HG02763 (cell line): ENCODE measurements at regions not wholly inside any gene's neighbourhood (a gene's known extent, or its start where the extent isn't known, plus 50 kb on each side); places are given as distances from the start of the nearest gene placed in this dataset.
"Not testable (repeated sequence)": the region's sequence is repeated elsewhere in the genome, so short reads cannot be mapped to it uniquely, and the experiment has no call there.

Experiments used
- ATAC-seq: cut with Tn5 transposase; IDR thresholded peaks from one replicate; pipeline ENCODE4 v1.9.1; 2021; ENCODE audit warnings: mild to moderate bottlenecking, moderate library complexity; ENCODE audit not compliant: unreplicated experiment

DNA sequence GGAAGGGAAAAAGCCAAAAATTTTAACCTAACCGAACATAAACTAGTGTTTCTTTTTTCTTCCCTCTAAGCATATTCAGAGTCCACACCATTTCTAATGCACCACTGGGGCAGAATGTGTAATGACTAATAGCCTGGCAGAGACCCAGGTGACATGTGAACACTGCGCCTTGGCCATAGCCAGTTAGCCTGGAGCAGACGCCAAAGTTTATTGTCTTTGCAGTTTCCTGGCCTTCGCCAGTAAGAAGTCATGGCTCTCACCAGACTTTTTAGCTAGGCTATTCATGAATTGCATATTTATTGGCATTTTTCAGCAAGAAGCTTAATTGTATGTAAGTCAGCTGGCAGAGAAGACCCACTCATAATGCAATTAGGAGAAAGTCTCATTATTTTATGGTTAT lies 182.8 kb upstream of the SLC27A6 start:
- ATAC-seq = no peak

DNA sequence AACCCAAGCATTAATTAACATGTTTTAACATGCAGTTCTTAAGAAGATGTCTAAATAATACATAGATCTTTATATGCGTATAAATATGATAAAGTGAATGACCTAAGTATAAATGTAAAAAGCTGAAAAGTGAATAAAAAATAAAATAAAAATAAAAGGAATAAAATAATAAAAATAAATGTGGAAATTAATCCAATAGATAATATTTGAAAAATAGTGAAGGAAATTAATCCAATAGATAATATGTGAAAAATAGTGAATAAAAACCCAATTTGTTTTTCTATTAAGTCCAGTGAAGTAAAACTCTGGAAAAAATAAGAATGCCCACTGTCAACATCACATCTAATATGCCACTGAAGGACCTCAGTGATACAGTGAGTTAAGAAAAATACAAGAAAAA lies 180.6 kb upstream of the SLC27A6 start:
- no peak for ATAC-seq

DNA sequence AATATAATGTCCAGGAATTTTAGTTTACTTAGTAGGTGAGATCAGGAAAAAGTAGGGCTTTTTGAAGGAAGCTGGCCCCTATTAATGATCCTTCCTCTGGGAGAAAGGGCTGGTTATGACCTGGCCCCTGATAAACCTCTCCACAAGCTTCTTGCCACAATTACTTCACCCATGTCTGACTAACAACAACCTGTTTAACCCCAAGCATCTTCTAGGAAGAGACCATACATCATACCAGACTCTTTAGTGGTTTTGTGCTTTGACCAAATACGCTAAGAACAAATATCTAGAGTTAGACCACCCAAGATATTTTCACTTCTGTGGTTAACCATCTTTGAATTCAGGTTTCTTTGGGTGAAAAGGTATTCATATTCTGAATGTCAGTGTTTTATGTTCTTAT lies 174.0 kb upstream of the SLC27A6 start:
- no peak for ATAC-seq

DNA sequence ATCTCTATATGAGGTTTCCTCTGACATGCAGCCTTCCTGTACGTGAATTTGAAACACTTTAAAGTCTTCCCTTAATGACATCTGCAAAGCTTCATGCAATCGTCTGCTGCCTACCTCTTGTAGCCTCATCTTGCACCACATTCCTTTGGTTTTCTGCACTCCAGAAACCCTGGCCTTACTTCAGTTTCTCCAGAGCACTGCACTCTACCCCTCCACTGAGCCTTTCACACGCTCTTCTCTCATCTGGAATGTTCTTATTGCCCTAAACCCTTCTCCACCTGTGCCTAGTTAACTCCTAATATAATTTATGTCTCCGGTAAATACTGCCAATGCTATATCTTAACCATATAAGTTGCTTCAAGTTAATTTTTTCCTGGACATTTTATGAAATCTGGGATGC lies 168.8 kb upstream of the SLC27A6 start:
- ATAC-seq = no peak

DNA sequence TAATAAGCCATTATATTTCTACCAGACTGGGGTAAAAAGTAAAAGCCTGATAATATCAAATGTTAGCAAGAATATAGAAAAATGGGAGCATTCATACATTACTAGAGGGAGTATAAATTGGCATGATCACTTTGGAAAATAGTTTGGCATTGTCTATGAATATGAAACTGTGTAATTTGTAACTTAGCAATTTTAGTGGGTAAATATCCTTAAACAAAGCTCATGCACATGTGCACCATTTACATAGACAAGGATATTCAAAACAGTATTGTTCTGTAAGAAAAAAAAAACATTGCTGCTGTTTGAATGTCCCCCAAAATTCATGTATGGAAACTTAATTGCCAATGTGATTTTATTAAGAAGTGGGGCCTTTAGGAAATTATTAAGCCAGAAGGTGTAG lies 166.4 kb upstream of the SLC27A6 start:
- no peak for ATAC-seq

DNA sequence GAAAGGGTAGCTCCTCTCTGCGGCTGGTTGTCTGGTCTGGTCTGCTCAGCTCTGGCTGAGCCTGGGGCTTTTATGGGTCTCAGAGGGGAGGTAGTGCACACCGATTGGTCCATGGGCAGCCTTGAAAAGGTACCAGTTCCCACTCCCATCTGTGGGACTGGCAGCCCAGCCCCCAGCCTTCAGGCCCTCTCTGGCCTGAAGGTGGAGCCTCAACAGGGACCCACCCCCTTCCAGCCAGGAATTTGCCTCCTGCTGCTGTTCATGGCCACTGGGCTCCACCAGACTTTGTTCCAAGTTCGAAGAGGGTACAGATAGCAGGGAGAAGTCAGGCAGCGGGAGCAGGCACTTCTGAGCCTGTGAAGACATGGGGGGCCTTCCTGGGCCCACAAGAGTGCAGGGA lies 165.3 kb upstream of the SLC27A6 start:
- no peak for ATAC-seq

DNA sequence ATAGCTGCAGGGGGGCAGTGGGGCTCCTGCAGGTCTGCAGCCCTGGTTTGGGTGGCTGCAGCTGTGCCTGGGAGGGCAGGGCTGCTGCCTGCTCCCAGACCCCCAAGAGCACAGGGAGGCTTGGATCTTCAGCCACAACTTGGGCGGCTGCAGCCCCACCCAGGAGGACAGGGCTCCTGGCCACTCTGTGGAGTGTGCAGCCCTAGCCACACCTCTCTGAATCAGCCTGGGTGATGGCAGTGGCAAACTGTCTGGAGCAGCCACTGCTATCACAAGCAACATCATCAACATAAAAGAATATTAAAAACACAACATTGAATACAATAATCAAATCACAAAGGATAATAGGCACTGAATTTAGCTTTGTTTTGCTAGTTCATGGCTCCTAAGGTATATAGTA lies 164.9 kb upstream of the SLC27A6 start:
- ATAC-seq = no peak

DNA sequence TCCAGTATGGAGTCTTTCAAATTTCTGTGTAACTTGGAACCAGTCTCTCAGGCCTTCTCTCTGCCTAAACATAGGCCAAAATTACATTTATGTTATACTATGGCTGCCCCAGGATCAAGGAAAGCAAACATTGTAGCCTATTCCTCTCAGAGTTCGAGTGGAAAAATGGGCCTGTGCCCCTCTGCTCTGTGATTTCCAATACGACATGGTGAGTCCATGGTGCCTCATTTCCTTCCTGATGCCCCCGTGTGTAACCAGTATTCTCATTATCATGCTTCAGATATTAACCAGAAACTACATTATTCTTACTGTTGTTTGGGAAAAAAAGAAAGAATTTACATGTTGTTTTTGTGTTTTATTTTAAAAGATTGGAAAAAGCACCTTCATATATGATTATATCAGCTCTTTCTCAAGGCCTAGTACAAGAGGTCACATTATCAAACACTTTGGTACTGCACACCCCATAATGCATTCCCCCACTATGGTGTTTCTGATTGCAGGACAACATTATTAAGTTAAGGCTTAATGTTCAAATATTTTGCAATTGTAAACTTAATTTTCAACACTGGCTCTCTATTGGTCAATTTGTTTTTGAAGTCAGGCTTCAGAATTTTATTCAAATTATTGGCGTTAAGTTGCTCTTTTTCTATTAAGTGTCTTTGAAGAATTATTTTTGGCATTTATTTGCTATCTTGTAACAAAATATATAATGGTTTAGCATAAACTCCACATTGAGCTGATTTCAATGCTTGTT lies 151.8 kb upstream of the SLC27A6 start:
- no peak for ATAC-seq

DNA sequence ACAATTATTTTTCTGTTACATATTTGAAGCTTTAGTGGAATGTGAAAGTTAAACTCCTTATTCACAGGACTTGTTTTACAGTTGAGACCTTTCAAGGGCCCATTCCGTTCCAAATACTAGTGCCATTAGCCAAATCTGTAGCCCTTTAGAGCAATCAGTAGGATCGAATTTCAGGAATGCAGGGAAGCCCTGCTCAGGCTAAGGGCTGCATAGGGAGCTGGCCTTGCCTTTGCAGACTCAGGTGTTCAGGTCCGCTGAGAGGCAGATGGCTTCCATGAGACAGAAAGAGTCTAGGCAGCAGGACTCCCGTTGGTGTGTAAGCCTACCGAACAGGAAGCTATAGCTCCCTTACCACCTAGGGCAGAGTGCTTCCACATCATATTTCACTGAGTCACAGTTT lies 150.1 kb upstream of the SLC27A6 start:
- ATAC-seq = no peak

DNA sequence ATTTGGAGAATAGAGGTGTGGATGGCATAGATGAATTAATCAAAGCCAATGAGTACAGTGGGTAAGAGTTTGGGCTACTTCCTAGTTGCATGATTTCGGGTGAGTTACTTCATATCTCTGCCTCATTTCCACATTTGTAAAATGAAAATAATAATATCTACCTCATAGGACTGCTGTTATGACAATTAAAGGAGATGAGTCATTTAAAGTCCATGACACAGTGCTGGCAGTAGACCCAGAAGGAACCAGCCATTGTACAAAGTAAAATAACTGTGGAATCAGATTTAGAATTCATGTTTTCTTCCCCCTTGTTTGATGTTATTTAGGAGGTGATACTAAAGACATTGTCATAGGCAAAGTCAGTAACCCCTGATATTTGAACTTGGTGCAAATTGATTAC lies 139.5 kb upstream of the SLC27A6 start:
- no peak for ATAC-seq

DNA sequence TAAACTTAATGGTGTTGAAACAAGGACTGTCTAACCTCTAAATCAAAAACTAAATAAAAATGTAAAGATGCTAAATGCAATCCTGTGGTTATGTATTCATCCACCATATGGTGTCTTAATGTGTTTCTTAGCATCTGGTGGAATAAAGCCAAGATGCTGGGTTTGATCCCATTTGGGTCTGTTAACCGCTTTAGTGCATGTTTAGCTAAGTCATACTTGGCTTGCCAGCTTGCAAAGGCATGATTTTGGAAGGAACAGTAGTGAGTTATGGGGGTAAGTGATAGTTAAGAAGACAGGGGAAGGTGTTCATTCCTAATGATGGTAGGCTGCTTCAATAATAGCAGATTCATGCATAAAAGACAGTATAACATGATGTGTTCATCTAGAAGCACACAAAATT lies 139.0 kb upstream of the SLC27A6 start:
- ATAC-seq = no peak

DNA sequence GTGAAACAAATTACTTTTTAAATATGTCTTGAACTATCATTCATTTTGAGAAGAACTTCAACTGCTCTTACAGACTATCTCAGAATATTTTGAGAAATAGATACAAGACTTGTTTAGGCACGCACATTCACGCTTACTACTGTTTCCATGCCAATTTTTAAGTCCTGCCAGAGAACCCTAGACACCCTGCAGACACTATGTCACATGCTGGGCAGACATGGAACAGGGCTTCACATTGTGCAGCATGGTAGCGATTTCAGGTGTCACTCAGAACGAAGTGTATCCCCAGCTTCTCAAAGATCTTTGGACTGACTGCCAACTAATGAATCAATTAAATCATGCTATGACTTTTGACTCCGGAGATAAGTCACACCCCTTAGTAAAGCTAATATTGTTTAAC lies 128.7 kb upstream of the SLC27A6 start:
- no peak for ATAC-seq

DNA sequence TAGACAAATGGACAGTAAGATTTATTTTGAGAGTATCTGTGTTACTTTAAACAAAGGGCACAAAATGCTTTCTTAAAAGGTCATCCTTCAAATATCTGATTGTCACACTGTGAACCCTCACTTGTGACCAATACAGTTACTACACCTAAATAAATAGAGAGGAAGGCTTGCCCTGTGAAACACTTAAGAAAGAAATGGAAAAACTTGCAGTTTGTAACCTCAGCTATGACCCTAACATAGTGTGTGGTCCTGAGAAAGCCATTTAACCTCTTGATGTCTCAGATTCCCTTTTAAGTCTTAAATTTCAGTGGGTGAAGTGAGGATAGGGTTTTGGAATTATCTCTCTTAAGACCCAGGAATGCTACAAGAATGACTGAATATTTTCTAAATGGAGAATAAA lies 126.7 kb upstream of the SLC27A6 start:
- ATAC-seq = no peak

DNA sequence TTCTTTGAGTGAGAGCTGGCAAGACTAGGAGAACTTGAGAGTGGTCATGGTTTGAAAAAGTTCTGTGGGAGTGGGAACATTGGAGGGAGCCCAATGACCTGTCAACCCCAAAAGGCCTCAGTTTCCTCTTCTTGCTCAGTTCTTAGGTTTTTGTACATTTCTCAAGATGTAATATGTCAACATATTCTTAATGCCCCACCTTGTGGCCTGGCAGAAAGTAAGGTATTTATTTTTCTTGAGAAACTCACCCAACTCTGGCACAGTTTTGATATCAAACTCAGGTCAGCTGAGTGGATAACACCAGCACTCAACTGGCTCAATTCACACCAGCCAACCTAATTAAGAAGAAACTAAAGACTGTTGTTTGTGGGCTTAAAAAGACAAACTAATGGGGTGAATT lies 123.0 kb upstream of the SLC27A6 start:
- ATAC-seq = no peak

DNA sequence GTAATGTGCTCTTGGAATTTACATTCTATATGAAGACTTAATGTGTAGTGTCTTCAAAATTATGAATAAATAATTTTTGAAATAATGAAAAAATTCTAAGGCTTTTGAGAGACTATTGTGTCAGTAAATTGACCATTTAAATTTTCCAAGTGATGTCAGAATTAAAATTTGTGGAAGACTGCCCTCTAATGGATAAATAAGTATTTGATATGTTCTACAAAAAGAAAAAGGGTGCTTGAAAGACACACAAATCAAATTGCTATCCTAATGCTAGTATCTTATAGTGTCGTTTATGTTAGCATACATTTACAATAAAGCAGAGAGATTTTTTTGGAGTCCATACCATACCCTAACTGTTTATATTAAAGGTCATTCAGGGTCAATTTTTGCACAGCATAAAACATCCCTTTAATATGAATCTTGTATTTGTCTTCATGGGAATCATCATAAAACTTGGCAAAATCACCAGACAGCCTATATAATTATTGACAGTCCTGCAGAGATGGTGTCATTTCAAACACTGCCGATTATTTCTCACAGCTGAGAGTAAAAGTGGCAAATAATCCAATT lies 120.8 kb upstream of the SLC27A6 start:
- no peak for ATAC-seq

DNA sequence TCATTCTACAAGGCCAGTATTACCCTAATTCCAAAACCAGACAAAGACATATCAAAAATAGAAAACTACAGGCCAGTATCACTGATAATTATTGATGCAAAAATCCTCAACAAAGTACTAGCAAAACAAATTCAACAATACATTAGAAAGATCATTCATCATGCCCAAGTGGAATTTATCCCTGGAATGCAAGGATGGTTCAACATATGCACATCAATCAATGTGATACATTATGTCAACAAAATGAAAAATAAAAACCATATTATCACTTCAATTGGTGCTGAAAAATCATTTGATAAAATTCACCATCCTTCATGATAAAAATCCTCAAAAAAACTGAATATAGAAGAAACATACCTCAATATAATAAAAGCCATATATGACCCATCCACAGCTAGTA lies 115.2 kb upstream of the SLC27A6 start:
- ATAC-seq = no peak

DNA sequence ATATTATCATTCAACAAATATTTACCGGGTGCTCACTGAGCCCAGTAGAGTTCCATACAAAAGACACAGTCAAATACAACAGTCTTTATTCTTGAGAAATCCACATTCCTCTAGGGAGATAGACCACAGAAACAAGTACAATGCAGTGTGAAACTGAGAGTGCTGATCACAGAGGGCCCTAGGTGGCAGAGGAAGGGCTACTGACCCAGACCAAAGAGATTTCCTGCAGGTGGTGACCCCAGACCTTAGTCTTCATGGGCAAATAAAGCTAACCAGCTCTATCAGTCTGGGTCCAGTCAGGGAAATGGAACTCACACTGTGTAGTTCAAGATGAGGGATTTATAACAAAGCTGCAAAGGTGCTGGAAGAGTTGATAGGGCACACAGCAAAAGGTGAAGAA lies 110.4 kb upstream of the SLC27A6 start:
- ATAC-seq = no peak

DNA sequence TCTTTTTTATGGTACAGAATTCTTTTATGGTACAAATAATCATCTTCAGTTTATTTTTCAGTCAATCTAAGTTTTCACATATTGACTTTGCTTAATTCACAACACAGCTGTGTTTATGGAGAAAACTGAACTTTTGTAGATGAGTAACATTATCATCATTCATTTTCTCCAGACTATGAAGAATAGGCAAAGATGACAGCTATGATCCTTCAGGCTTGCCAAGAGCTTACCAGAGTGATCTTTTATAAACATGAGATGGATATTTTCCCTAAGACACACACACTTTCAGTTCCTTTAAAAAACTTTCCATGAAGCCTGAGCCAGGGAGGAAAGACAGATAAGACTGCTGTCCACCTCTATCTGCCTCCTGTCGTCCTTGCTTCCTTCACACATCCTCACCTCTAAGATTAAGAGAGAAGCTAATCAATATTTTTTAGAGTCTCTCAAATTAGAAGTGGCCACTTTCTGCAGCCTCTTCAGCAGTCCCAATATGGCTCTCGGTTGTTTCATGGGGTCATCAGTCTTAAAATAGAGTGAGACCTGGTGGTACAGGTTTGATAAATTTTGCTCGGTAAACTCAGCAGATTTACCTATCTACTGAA lies 108.1 kb upstream of the SLC27A6 start:
- no peak for ATAC-seq

DNA sequence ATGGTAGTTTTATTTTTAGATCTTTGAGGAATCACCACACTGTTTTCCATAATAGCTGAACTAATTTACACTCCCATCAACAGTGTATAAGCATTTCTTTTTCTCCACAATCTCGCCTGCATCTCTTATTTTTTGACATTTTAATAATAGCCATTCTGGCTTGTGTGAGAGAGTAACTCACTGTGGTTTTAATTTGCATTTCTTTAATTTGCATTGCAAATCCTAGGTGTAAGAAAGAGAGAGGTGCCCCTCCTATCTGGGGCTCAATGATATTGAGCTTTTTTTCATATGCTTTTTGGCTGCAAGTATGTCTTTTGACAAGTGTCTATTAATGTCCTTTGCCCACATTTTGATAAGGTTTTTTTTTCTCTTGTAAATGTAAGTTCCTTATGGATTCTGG lies 106.3 kb upstream of the SLC27A6 start:
- no peak for ATAC-seq

DNA sequence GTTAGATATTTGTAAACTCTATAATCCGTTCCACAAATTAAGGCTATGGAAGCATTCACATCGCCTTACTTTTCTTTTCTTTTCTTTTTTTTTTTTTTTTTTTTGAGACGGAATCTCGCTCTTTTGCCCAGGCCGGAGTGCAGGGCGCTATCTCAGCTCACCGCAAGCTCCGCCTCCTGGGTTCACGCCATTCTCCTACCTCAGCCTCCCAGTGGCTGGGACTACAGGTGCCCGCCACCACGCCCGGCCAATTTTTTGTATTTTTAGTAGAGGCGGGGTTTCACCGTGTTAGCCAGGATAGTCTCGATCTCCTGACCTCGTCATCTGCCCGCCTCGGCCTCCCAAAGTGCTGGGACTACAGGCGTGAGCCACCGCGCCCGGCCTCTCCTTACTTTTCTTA lies 104.1 kb upstream of the SLC27A6 start:
- ATAC-seq = not testable (repeated sequence)

DNA sequence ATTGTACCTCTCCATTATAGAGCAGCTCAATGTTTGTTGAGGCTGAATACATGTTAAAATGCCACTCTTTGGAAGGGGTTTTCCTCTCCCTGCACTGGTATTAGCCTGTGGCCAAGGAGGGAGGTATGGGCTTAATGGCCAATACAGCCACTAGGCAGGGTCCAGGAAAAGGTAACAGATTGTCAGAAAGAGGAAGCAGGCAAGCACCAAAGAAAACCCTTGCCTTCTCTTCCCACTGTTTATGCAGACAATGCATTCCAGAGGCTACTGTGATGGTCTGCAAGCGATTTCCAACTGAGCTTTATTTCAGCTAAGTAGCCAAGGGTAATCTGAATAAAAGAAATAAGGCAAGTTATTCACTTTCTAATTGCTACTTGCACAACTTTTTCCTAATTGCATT lies 95.3 kb upstream of the SLC27A6 start:
- no peak for ATAC-seq

DNA sequence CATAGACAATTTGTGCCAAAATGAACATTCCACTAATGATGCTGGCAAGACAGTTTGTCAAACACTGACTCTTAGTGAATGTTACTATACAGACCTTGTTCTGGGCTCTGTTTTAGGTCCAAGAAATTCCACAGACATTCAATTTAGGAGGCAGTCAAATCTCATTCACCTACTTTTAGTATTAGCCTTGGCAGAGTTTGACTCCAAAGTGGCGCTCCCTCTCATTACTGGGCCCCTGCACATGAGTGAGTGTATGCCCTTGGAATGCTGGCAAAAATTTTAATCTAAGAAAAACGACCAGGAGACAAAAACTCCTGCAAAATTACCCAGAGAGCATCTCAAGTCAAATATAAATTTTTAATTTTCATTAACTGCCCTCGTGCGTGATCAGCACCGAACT lies 94.9 kb upstream of the SLC27A6 start:
- ATAC-seq = no peak

DNA sequence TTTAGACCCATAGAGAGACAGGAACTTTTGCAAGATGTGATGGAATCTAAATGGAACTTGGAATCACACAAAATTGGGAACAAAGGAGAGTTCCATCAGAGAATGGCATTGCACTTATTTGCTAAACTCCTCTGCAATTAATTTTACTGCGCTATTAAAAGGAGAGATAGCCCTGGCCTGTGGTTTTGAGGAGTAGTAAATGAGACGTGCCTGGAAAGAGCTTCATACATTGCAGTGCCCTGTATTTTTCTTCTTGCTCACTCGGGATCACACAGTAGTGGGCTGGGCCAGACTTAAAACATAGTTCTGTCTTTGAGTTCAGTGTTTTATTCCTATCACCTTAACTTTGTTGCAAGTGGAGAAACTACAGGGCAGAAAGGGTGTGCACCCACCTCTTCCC lies 94.4 kb upstream of the SLC27A6 start:
- no peak for ATAC-seq
